GM23338 (cell line): ENCODE measurements at regions not wholly inside any gene's neighbourhood (a gene's known extent, or its start where the extent isn't known, plus 50 kb on each side); places are given as distances from the start of the nearest gene placed in this dataset.

Experiments used
- ATAC-seq: fragments of 200-7000 bp; cut with Tn5 transposase; 3 replicates; pipeline ENCODE4 v1.9.1; 2020
- DNase-seq: peaks from one replicate; pipeline ENCODE4 v3.0.0-alpha.2; 2015; ENCODE audit warnings: low spot score
- H2AFZ ChIP-seq: fragments of 200-600 bp; sonication (generic); 2 replicates; pipeline ENCODE4 v1.8.0; 2016; ENCODE audit warnings: antibody characterized with exemption, mild to moderate bottlenecking, moderate library complexity
- H3F3A ChIP-seq: fragments of 200-600 bp; sonication (generic); replicated peaks from 2 replicates; pipeline ENCODE4 v1.8.0; 2017; ENCODE audit warnings: antibody characterized with exemption, mixed run types, low read depth
- H3K27ac ChIP-seq: fragments of 200-600 bp; sonication (generic); 2 replicates; pipeline ENCODE4 v1.6.1; 2016; ENCODE audit warnings: low read depth
- H3K27me3 ChIP-seq: fragments of 200-600 bp; sonication (generic); 2 replicates; pipeline ENCODE4 v1.8.0; 2016; ENCODE audit warnings: mild to moderate bottlenecking, mixed run types, moderate library complexity; ENCODE audit not compliant: insufficient read depth
- H3K36me3 ChIP-seq: fragments of 200-600 bp; sonication (generic); 2 replicates; pipeline ENCODE4 v1.8.0; 2016; ENCODE audit warnings: mild to moderate bottlenecking; ENCODE audit not compliant: insufficient read depth
- H3K4me1 ChIP-seq: fragments of 200-600 bp; sonication (generic); 2 replicates; pipeline ENCODE4 v1.8.0; 2016; ENCODE audit warnings: mild to moderate bottlenecking, moderate library complexity; ENCODE audit not compliant: insufficient read depth
- H3K4me2 ChIP-seq: fragments of 200-600 bp; sonication (generic); 2 replicates; pipeline ENCODE4 v1.7.1; 2017; ENCODE audit warnings: mixed run types
- H3K4me3 ChIP-seq: fragments of 200-600 bp; sonication (generic); 2 replicates; pipeline ENCODE4 v1.6.1; 2016; ENCODE audit warnings: mixed run types
- H3K79me2 ChIP-seq: fragments of 200-600 bp; sonication (generic); replicated peaks from 2 replicates; pipeline ENCODE4 v1.8.0; 2017; ENCODE audit warnings: mild to moderate bottlenecking; ENCODE audit not compliant: insufficient read depth
- H3K9me2 ChIP-seq: fragments of 200-600 bp; sonication (generic); 2 replicates; pipeline ENCODE4 v1.8.0; 2017; ENCODE audit not compliant: insufficient read depth
- H4K20me1 ChIP-seq: fragments of 200-600 bp; sonication (generic); replicated peaks from 2 replicates; pipeline ENCODE4 v1.8.0; 2017; ENCODE audit warnings: mild to moderate bottlenecking; ENCODE audit not compliant: insufficient read depth
- H3K27ac Mint-ChIP-seq: 2 replicates; pipeline ENCODE4 v1.8.0; 2020; ENCODE audit warnings: inconsistent platforms, mild to moderate bottlenecking, moderate library complexity, mixed read lengths
- H3K27me3 Mint-ChIP-seq: 3 replicates; pipeline ENCODE4 v1.8.0; 2022; ENCODE audit warnings: low read depth, mild to moderate bottlenecking, moderate library complexity, mixed read lengths, inconsistent platforms; ENCODE audit not compliant: insufficient read depth, poor library complexity
- H3K36me3 Mint-ChIP-seq: 3 replicates; pipeline ENCODE4 v1.8.0; 2021; ENCODE audit warnings: low read depth, mild to moderate bottlenecking, inconsistent platforms, moderate library complexity, mixed read lengths
- H3K4me1 Mint-ChIP-seq: 3 replicates; pipeline ENCODE4 v1.8.0; 2020; ENCODE audit warnings: mild to moderate bottlenecking, inconsistent platforms, mixed read lengths
- H3K4me3 Mint-ChIP-seq: 3 replicates; pipeline ENCODE4 v1.8.0; 2021; ENCODE audit warnings: moderate library complexity, mild to moderate bottlenecking, inconsistent platforms, mixed read lengths
- H3K9me3 Mint-ChIP-seq: 3 replicates; pipeline ENCODE4 v1.8.0; 2020; ENCODE audit warnings: moderate library complexity, mild to moderate bottlenecking, inconsistent platforms, mixed read lengths
- CREB1 ChIP-seq: fragments of 250-450 bp; sonication (Bioruptor Pico); IDR thresholded peaks from 2 replicates; pipeline ENCODE4 v1.5.0; 2020; ENCODE audit warnings: low read depth, mild to moderate bottlenecking, moderate library complexity
- CTCF ChIP-seq, 2 experiments: fragments of 200-600 bp in 1 of 2; sonication (generic) in 1 of 2; conservative IDR thresholded peaks; 2 replicates each; pipeline versions ENCODE4 v1.5.1 to v1.6.1; 2016 to 2017; ENCODE audit warnings: antibody characterized with exemption in 2 of 2, low read depth in 2 of 2, mild to moderate bottlenecking in 2 of 2, moderate library complexity in 1 of 2
- ETS1 ChIP-seq: IDR thresholded peaks from 2 replicates; pipeline ENCODE4 v1.6.1; 2016; ENCODE audit warnings: antibody characterized with exemption
- EZH2 ChIP-seq: fragments of 200-600 bp; sonication (generic); IDR thresholded peaks from one replicate; pipeline ENCODE4 v1.8.0; 2017; ENCODE audit warnings: antibody characterized with exemption, mild to moderate bottlenecking, low read depth; ENCODE audit not compliant: unreplicated experiment
- EZH2phosphoT487 ChIP-seq: fragments of 200-600 bp; sonication (generic); IDR thresholded peaks from one replicate; pipeline ENCODE4 v1.8.1; 2018; ENCODE audit warnings: antibody characterized with exemption; ENCODE audit not compliant: unreplicated experiment
- JUNB ChIP-seq: IDR thresholded peaks from one replicate; pipeline ENCODE4 v1.6.1; 2016; ENCODE audit warnings: antibody characterized with exemption; ENCODE audit not compliant: unreplicated experiment
- NANOG ChIP-seq: IDR thresholded peaks from 2 replicates; pipeline ENCODE4 v1.6.1; 2016; ENCODE audit warnings: antibody characterized with exemption, borderline replicate concordance
- POLR2AphosphoS5 ChIP-seq: IDR thresholded peaks from 2 replicates; pipeline ENCODE4 v1.6.1; 2016; ENCODE audit warnings: antibody characterized with exemption, low read depth
- REST ChIP-seq: IDR thresholded peaks from one replicate; pipeline ENCODE4 v1.6.1; 2018; ENCODE audit warnings: antibody characterized with exemption; ENCODE audit not compliant: unreplicated experiment
- STAT1 ChIP-seq: IDR thresholded peaks from one replicate; pipeline ENCODE4 v1.6.1; 2016; ENCODE audit warnings: antibody characterized with exemption; ENCODE audit not compliant: unreplicated experiment
- ZNF114 ChIP-seq: fragments of 250-450 bp; sonication (Bioruptor Pico); IDR thresholded peaks from 2 replicates; pipeline ENCODE4 v1.5.0; 2020; ENCODE audit warnings: mild to moderate bottlenecking, moderate library complexity
- ZNF331 ChIP-seq: fragments of 250-450 bp; sonication (Bioruptor Pico); IDR thresholded peaks from 2 replicates; pipeline ENCODE4 v1.5.0; 2020; ENCODE audit warnings: low read depth, mild to moderate bottlenecking, moderate library complexity
- ZNF462 ChIP-seq: fragments of 250-450 bp; sonication (Bioruptor Pico); IDR thresholded peaks from 2 replicates; pipeline ENCODE4 v1.5.0; 2020; ENCODE audit warnings: mild to moderate bottlenecking, moderate library complexity

- Histone ChIP-seq H3K36me3 (no peaks in the 10 kb centered on the region), H3K79me2 (no peaks in the 10 kb centered on the region), H3K27me3 (no peaks in the 10 kb centered on the region), H3K9me2 (0 out of 2 replicates have a peak, but pooled peaks cover 10% of the 10 kb centered on the region), H2AFZ (no peak overlapping the region), H3K4me2 (no peak overlapping the region), H3K4me1 (no peaks in the 10 kb centered on the region), H3F3A (no peaks in the 10 kb centered on the region), H3K4me3 (no peak overlapping the region), H3K27ac (no peak overlapping the region), H4K20me1 (no peaks in the 10 kb centered on the region)
- DNase-seq, result no peak
- no peak overlapping the region for H3K4me3 Mint-ChIP-seq
- TF ChIP-seq NANOG (no peak), ZNF114 (CRISPR knock-in tag) (no peak), REST (no peak), EZH2phosphoT487 (no peak), ZNF331 (no peak), EZH2 (no peak), ETS1 (no peak), ZNF462 (CRISPR knock-in tag) (no peak), CTCF (conservative IDR thresholded peaks at IDR 0.05; ENCODE audit: low read depth in 2 of 2) (no peak), CREB1 (CRISPR knock-in tag) (no peak), POLR2AphosphoS5 (no peak), JUNB (no peak), STAT1 (no peak)
- no peak overlapping the region for H3K27ac Mint-ChIP-seq
- no peak for ATAC-seq
- H3K4me1 Mint-ChIP-seq, result peaks cover under 1% of the 10 kb centered on the region; the same call in 1 of the 3 replicates
- H3K36me3 Mint-ChIP-seq, result no peaks in the 10 kb centered on the region
- H3K27me3 Mint-ChIP-seq, result no peaks in the 10 kb centered on the region
- peaks cover 15% of the 10 kb centered on the region for H3K9me3 Mint-ChIP-seq
Observed at GRCh38 chr3:8352475-8352874, 149.1 kb upstream of the LMCD1 start.
